T47D (cell line): ENCODE measurements at regions not wholly inside any gene's neighbourhood (a gene's known extent, or its start where the extent isn't known, plus 50 kb on each side); places are given as distances from the start of the nearest gene placed in this dataset.
"Not testable (repeated sequence)": the region's sequence is repeated elsewhere in the genome, so short reads cannot be mapped to it uniquely, and the experiment has no call there.

Source experiments
- DNase-seq, 2 experiments: peaks; one replicate each; pipeline versions ENCODE4 v3.0.0 to v3.0.0-alpha.2; 2011 to 2012; ENCODE audit warnings: low read depth in 1 of 2, low spot score in 1 of 2
- JUND ChIP-seq: IDR thresholded peaks from 2 replicates; pipeline ENCODE4 v1.6.1; 2012; ENCODE audit warnings: low read depth
- in situ Hi-C: cut with HindIII; loops from 2 replicates; pipeline ENCODE4 v1.10.0; 2016; ENCODE audit warnings: low sequenced_read_pairs, low pct_unique_long_range_greater_than_20kb

DNA sequence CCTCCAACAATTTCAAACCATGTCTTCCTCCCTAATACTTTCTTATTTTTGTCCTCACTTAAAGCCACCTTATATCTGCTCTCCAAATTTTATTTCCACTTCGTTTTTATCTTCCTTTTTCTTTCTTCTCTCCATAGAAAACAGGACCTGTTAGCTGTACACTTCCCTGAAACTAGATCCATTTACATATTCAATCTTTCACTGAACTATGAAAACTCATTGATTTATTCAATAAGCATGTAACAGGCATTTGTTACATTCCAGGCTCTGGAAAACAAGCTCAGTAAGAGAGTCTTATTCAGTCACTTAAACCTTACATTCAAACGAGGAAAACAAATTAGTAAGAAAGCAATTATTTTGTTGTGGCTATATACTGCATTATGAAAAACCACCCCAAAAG, 1225.3 kb downstream of the SUCLG1 start:
- in situ Hi-C loops = no loop called here
- TF ChIP-seq JUND = no peak
- no peak for DNase-seq

DNA sequence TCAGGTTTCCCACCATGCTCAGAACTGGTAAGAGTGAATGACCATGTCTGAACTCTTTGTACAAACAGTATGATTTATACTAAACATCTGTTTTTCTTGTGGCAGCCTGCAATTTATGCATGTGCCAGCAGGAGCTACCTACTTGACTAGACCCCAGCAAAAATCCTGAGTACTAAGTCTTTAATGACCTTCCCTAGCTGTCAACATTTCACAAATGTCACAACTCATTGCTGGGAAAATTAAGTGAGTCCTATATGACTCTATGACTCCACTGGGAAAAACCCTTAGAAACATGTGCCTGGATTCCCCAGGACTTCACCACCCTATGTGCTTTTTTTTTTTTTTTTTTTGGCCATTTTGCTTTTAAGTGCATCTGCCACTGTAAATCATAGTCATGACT, 1225.8 kb downstream of the SUCLG1 start:
- no peak for TF ChIP-seq JUND
- DNase-seq = no peak

DNA sequence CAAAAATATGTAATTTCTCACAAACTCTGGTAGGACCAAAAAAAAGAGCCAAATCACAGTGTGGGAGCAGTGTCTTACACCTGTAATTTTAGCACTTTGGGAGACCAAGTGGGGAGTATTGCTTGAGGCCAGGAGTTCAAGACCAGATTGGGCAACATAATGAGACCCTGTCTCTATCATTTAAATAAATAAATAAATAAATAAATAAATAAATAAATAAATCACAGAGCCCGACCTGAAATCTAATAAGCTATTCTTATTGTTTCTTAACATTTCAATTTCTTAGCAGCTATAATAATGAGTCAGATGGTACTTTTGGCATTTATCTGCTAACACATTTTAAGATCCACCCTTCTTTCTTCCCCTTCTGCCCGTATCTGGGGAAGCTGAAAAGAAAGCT, 1229.6 kb downstream of the SUCLG1 start:
- in situ Hi-C loops = no loop called here
- no peak for DNase-seq
- no peak for TF ChIP-seq JUND

More for the DNA sequence above, 1225.8 kb downstream of the SUCLG1 start:
- in situ Hi-C loops = no loop called here

DNA sequence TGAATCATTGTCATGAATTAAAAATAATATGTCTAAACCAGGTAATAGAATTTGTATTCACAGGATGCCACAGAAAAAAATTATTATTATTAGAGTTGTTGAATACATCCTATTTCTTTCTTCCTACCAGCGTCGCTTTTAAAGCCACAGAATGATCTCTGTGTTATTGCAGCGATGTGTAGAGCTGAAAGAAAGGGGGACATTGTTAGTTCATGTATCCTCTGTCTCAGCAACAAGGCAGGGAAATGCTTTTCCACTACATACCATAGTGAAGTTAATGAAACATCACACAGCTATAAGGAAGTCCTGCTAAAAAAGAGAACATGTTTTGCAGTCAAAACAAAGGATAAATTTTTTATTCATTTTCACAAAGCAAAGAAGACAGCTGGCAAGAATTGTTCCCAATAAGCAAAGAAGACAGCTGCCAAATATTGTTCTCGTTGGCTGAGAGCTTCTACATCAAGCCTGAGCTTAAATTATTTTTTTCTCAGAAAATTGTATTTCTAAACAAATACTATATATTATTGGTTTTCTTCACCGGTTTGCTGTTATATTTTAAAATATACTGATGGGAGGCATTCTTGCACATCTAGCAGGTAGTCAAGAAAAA, 1234.4 kb downstream of the SUCLG1 start:
- no peak for TF ChIP-seq JUND
- in situ Hi-C loops = no loop called here
- no peak for DNase-seq

DNA sequence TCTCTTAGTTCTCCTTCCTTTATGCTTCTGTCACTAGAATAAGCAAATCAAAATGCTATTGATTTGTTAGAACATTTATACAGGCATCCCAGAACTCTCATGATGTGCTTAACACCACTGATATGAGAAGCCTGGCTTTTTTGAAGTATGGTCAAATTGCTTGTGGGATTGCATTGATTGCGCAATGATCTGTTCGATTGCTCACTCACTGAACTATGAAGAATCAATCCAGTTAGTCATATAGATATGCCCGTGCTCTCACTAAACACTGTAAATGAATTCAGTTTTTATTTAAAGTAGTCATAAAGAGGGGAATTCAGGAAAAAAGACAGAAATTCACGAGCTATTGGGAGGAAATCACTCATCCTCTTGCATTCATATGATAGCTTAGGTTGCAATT, 1237.8 kb downstream of the SUCLG1 start:
- no peak for DNase-seq
- no peak for TF ChIP-seq JUND
- in situ Hi-C loops = no loop called here

DNA sequence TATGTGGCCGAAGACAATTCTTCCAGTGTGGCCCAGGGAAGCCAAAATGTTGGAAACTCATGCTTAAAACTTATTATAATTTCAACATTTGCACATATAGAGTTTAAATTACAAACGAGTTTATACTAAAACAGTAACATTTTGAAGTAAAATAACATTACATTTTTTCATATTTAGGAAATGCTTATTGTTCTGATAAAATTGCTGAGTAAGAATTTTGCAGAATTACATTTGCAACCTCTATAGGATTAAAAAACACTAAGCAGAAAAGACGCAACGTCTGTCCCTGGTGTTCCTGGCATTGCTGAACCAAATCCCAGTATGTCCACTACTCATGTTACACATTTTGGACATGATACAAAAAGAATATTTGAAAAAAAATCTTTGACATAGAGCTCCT, 1241.2 kb downstream of the SUCLG1 start:
- DNase-seq = no peak
- TF ChIP-seq JUND = no peak
- in situ Hi-C loops = no loop called here

DNA sequence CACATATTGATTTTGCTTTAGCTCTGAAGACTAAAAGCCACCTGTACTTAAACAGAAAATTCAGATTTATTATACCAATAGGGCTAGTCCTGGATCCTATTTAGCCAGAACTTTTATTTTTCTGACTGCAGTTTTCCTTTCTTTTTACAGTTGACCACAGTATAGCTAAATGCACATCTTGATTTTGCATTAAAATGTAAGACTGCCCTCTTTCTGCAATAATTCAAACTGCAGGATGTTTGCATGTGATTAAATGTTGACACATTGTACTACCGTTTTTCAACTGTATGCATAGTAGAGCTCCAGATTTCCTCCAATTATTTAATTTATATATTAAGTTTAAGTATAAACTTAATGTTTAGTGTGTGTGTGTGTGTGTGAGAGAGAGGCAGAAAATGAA, 1262.9 kb downstream of the SUCLG1 start:
- no peak for TF ChIP-seq JUND
- in situ Hi-C loops = no loop called here
- DNase-seq = peak; percentile 14 to 52

DNA sequence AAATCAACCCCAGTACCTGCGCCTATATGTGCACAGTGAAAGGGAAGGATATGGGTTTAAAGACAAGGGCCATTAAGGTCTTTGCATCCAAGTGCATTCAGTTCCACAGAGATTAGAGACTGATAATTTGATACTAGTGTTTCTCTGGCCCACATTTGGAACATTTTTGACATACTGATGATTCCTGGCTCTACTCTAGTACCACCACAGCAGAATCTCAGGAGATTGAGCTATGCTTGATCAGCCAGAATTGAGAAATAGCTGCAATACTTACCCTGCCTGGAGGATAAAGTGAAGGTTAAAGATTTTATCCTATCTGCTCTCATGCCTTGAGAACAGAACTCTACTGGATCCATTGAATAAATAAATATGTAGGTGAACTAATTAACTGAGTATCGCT, 1267.8 kb downstream of the SUCLG1 start:
- no peak for DNase-seq
- TF ChIP-seq JUND = no peak
- in situ Hi-C loops = no loop called here

DNA sequence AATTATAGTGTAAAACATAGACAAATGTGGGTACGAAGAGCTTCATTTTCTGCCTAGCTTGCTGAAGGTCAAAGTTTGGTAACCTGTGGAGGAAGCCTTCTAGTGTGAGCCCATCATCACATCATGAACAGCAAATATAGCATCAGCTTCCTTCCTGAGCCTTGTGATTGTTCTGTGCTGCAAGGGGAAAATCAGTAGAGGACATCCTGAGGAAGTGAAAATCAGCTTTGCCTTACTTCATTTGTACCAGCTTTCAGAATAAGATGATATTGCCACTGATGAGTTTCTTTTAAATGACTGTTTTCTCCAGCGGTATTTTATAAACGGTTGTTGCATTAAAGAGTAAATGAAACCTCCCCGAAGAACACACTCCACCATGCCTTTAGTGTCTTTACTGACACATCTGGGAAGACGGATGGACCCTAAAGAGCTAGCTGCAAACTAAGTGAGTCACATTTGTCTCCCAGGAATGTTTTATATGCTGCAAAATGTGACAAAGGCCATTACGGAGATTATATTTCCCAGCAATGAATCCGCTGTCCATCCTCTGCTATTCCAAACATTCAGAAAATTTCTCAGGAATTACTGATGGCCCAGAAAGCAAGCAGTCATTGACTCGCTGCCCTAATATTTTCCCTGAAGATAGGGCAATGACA, 1272.8 kb downstream of the SUCLG1 start:
- in situ Hi-C loops = no loop called here
- no peak for TF ChIP-seq JUND
- DNase-seq = no peak

DNA sequence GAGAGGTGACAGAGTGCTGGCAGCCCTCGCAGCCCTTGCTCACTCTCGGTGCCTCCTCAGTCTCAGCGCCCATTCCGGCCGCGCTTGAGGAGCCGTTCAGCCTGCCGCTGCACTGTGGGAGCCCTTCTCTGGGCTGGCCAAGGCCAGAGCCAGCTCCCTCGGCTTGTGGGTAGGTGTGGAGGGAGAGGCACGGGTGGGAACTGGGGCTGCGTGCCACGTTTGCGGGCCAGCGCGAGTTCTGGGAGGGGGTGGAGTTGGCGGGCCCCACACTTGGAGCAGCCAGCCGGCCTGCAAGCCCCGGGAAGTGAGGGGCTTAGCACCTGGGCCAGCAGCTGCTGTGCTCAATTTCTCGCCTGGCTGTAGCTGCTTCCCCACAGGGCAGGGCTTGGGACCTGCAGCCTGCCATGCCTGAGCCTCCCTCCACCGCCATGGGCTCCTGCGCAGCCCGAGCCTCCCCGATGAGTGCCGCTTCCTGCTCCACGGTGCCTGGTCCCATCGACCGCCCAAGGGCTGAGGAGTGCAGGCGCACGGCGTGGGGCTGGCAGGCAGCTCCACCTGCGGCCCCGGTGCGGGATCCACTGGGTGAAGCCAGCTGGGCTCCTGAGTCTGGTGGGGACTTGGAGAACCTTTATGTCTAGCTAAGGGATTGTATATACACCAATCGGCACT, 1278.1 kb downstream of the SUCLG1 start:
- in situ Hi-C loops, DNase-seq: not testable (repeated sequence)

DNA sequence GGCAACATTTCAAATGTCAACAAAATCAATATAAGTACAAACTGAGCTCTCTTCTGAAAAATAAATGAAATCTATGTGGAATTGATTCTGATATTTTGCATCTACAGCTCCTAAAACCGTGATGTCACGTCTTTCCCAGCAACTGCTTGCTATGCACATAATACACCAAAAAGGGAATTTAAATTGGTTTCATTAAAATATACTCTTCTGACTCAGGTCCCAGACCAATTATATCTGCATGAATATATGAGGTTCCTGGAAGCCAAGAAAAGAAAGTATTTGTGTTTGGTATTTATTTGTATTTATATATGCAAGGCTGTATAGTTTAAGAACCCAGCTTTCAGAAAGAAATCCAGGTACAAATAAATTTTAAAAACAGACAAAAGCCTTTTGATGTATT, 1282.5 kb downstream of the SUCLG1 start:
- in situ Hi-C loops = no loop called here
- TF ChIP-seq JUND = no peak
- no peak for DNase-seq

DNA sequence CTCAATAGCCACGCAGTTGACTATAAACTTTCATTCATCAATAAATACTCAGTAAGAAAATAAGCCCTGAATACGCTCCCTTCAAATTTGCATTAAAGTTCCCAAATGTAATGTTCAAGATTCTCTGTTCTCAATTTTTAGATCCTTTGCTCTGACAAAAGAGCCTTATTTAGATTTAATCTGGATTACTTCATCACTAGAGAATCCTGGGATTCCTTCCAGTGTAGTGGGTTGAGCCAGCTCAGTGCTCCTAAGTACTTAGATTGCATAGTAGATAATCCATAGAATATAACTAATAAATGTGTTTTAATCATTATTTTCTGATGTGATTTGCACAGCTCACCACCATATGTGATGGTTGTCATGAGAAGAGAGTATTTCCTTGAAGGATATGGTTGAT, 1286.2 kb downstream of the SUCLG1 start:
- no peak for DNase-seq
- TF ChIP-seq JUND = no peak
- in situ Hi-C loops = no loop called here

DNA sequence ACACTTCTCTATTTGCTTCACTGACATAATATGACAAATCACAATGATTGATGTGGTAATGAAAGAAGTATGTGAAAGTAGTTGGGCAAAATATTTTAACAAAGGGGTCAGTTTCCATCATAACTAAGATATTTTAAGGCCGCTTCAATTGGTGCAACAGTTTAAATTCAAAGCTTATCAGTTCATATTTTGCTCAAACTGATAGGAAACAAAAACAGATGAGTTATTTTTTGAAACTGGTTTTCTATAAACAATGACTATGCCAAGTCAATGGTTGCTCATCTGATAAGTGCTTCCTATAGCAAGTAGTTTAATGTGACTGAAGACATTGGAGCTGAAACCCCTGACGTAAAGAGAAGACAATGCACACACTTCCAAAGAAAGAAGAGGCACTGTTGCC, 1290.7 kb downstream of the SUCLG1 start:
- TF ChIP-seq JUND = no peak
- in situ Hi-C loops = no loop called here
- DNase-seq = no peak

DNA sequence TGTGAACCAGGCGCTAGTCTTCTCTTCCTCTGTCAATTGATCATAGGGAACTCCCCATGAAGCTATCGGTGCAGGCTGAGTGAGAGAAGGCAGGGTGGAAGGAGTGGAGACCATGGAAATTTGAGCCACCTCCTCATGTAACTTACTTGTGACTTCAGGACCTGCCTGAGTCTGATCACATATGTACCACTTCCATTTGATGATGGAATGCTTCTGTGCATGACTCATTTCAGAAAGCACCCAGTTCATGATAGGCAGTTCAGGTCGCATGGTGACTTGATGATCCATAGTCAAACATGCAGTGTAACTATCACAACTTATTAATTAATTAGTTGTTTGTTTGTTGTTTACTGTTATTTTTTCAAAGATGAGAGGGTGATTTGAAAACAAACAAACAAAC, 1296.7 kb downstream of the SUCLG1 start:
- no peak for TF ChIP-seq JUND
- in situ Hi-C loops = no loop called here
- DNase-seq = no peak
